Activated naive CD8-positive, alpha-beta T cell treated with anti-CD3 and anti-CD28 coated beads for 36 hours (primary cell): ENCODE measurements at regions not wholly inside any gene's neighbourhood (a gene's known extent, or its start where the extent isn't known, plus 50 kb on each side); places are given as distances from the start of the nearest gene placed in this dataset.
A peak's percentile ranks its signal among the peaks of the same experiment; 100 is the strongest.
"Not testable (repeated sequence)": the region's sequence is repeated elsewhere in the genome, so short reads cannot be mapped to it uniquely, and the experiment has no call there.

Source experiments
- DNase-seq: peaks from one replicate; pipeline ENCODE4 v3.0.0; 2021
- H3K27ac Mint-ChIP-seq: one replicate; pipeline ENCODE4 v1.8.0; 2022; ENCODE audit warnings: mild to moderate bottlenecking, moderate library complexity, mixed read lengths
- H3K27me3 Mint-ChIP-seq: one replicate; pipeline ENCODE4 v1.8.0; 2022; ENCODE audit warnings: mild to moderate bottlenecking, mixed read lengths
- H3K36me3 Mint-ChIP-seq: one replicate; pipeline ENCODE4 v1.8.0; 2021; ENCODE audit warnings: mild to moderate bottlenecking, mixed read lengths
- H3K4me1 Mint-ChIP-seq: one replicate; pipeline ENCODE4 v1.8.0; 2021; ENCODE audit warnings: mixed read lengths
- H3K4me3 Mint-ChIP-seq: one replicate; pipeline ENCODE4 v1.8.0; 2022; ENCODE audit warnings: mild to moderate bottlenecking, moderate library complexity, mixed read lengths
- H3K9me3 Mint-ChIP-seq: one replicate; pipeline ENCODE4 v1.8.0; 2022; ENCODE audit warnings: mixed read lengths

- Mint-ChIP-seq H3K9me3 (no peaks in the 10 kb centered on the region), H3K4me3 (no peak overlapping the region), H3K36me3 (no peaks in the 10 kb centered on the region), H3K4me1 (peaks cover 7% of the 10 kb centered on the region), H3K27ac (no peak overlapping the region), H3K27me3 (peaks cover 19% of the 10 kb centered on the region)
- no peak for DNase-seq
Measured at GRCh38 chr3:139110072-139110830, 65.6 kb upstream of the PRR23C start.

DNA sequence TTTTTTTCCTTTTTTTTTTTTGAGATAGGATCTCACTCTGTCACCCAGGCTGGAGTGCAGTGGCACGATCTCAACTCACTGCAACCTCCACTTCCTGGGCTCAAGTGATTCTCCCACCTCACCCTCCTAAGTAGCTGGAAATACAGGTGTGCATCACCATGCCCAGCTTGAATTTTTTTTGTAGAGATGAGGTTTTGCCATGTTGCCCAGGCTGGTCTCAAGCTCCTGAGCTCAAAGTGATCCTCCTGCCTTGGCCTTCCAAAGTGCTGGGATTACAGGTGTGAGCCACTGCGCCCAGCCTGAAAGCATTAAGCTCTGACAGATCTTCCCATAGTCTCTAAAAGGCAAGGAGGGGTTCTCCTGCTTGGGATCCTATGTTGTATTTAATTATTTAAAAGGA is 66.2 kb upstream of the PRR23C start:
- not testable (repeated sequence) for H3K4me3 Mint-ChIP-seq, DNase-seq, H3K36me3 Mint-ChIP-seq, H3K4me1 Mint-ChIP-seq, H3K9me3 Mint-ChIP-seq, H3K27ac Mint-ChIP-seq
- H3K27me3 Mint-ChIP-seq = peaks cover 19% of the 10 kb centered on the region

GRCh38 chr3:139111392-139112229 is 66.9 kb upstream of the PRR23C start:
- peaks cover 19% of the 10 kb centered on the region for H3K27me3 Mint-ChIP-seq
- no peak overlapping the region for H3K4me3 Mint-ChIP-seq
- no peak overlapping the region for H3K27ac Mint-ChIP-seq

GRCh38 chr3:139112230-139112558 is 67.5 kb upstream of the PRR23C start:
- Mint-ChIP-seq H3K9me3 (no peaks in the 10 kb centered on the region), H3K36me3 (no peaks in the 10 kb centered on the region), H3K27me3 (peaks cover 19% of the 10 kb centered on the region), H3K4me3 (no peak overlapping the region), H3K4me1 (peaks cover 7% of the 10 kb centered on the region), H3K27ac (no peak overlapping the region)
- no peak for DNase-seq

More at GRCh38 chr3:139111392-139112229, 66.9 kb upstream of the PRR23C start:
- H3K36me3 Mint-ChIP-seq = no peaks in the 10 kb centered on the region
- DNase-seq = peak; percentile 60
- peaks cover 7% of the 10 kb centered on the region for H3K4me1 Mint-ChIP-seq
- no peaks in the 10 kb centered on the region for H3K9me3 Mint-ChIP-seq

- Mint-ChIP-seq H3K4me3 (no peak overlapping the region), H3K27me3 (peaks cover 19% of the 10 kb centered on the region), H3K36me3 (no peaks in the 10 kb centered on the region), H3K9me3 (no peaks in the 10 kb centered on the region), H3K27ac (no peak overlapping the region), H3K4me1 (peaks cover 7% of the 10 kb centered on the region)
- DNase-seq = no peak
Measured at GRCh38 chr3:139113231-139113992, 68.7 kb upstream of the PRR23C start.

- peaks cover 19% of the 10 kb centered on the region for H3K27me3 Mint-ChIP-seq
- H3K9me3 Mint-ChIP-seq = no peaks in the 10 kb centered on the region
- H3K36me3 Mint-ChIP-seq = no peaks in the 10 kb centered on the region
- no peak overlapping the region for H3K27ac Mint-ChIP-seq
- DNase-seq = no peak
- H3K4me1 Mint-ChIP-seq = peaks cover 7% of the 10 kb centered on the region
- H3K4me3 Mint-ChIP-seq = no peak overlapping the region
Measured at GRCh38 chr3:139113993-139114375, 69.3 kb upstream of the PRR23C start.

DNA sequence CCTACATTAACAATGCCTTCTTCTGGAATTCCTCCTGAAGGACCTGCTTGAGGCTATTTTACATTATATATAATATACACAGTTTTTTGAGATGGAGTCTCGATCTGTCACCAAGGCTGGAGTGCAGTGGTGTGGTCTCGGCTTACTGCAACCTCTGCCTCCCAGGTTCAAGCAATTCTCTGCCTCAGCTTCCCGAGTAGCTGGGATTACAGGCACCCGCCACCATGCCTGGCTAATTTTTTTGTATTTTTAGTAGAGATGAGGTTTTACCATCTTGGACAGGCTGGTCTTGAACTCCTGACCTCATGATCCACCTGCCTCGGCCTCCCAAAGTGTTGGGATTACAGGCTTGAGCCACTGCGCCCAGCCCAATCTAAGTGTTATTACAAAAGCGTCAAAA is 71.9 kb upstream of the PRR23C start:
- H3K36me3 Mint-ChIP-seq, H3K4me1 Mint-ChIP-seq, H3K27ac Mint-ChIP-seq, H3K4me3 Mint-ChIP-seq, DNase-seq, H3K9me3 Mint-ChIP-seq: not testable (repeated sequence)
- H3K27me3 Mint-ChIP-seq = peaks cover 11% of the 10 kb centered on the region

GRCh38 chr3:139117136-139117675 is 72.5 kb upstream of the PRR23C start:
- H3K4me1 Mint-ChIP-seq = no peaks in the 10 kb centered on the region
- no peaks in the 10 kb centered on the region for H3K9me3 Mint-ChIP-seq
- no peak overlapping the region for H3K4me3 Mint-ChIP-seq
- no peak overlapping the region for H3K27ac Mint-ChIP-seq
- H3K36me3 Mint-ChIP-seq = no peaks in the 10 kb centered on the region
- H3K27me3 Mint-ChIP-seq = peaks cover 5% of the 10 kb centered on the region
- no peak for DNase-seq

GRCh38 chr3:139117883-139118760 is 73.4 kb upstream of the PRR23C start:
- no peaks in the 10 kb centered on the region for H3K4me1 Mint-ChIP-seq
- no peak for DNase-seq
- H3K9me3 Mint-ChIP-seq = no peaks in the 10 kb centered on the region
- H3K27ac Mint-ChIP-seq = no peak overlapping the region
- no peaks in the 10 kb centered on the region for H3K36me3 Mint-ChIP-seq
- H3K27me3 Mint-ChIP-seq = no peaks in the 10 kb centered on the region
- H3K4me3 Mint-ChIP-seq = no peak overlapping the region

GRCh38 chr3:139118835-139119234 is 74.1 kb upstream of the PRR23C start:
- H3K4me1 Mint-ChIP-seq = no peaks in the 10 kb centered on the region
- DNase-seq = no peak
- H3K4me3 Mint-ChIP-seq = no peak overlapping the region
- H3K27ac Mint-ChIP-seq = no peak overlapping the region
- no peaks in the 10 kb centered on the region for H3K9me3 Mint-ChIP-seq
- no peaks in the 10 kb centered on the region for H3K27me3 Mint-ChIP-seq
- no peaks in the 10 kb centered on the region for H3K36me3 Mint-ChIP-seq

DNA sequence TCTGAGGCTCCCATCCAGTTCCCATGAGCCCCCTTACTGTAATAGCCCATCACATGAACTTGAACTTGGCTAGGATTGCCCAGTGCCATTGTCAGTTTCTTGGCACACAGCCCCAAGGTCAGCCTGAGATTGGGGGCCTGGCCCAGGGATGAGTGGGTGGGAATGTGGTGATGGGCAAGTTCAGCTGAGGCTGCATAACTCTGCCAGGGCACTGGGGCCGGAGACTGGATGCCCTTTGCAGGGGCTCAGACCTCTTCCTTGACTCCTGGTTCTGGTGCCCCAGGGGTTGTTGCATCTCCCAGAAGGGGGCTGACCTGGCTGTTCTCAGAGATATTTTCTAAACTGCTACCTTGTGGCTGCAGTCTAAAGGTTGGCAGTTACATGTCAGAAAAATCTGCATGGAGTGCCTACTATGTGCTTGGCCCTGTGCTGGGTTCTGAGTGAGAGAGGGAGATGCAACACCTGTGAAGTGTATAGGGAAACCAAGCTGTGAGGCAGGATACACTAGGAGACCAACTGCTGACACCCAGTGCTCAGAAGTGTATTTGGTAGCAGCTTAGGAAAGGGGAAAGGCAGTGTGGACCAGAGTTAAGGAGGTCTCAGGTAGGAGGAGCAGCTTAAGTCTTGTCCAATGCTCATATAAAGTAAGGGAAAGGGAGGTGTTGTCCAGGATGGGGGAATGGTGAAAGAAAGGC is 74.8 kb upstream of the PRR23C start:
- no peaks in the 10 kb centered on the region for H3K9me3 Mint-ChIP-seq
- H3K27ac Mint-ChIP-seq = no peak overlapping the region
- H3K27me3 Mint-ChIP-seq = no peaks in the 10 kb centered on the region
- H3K36me3 Mint-ChIP-seq = no peaks in the 10 kb centered on the region
- no peak overlapping the region for H3K4me3 Mint-ChIP-seq
- DNase-seq = no peak
- no peaks in the 10 kb centered on the region for H3K4me1 Mint-ChIP-seq

DNA sequence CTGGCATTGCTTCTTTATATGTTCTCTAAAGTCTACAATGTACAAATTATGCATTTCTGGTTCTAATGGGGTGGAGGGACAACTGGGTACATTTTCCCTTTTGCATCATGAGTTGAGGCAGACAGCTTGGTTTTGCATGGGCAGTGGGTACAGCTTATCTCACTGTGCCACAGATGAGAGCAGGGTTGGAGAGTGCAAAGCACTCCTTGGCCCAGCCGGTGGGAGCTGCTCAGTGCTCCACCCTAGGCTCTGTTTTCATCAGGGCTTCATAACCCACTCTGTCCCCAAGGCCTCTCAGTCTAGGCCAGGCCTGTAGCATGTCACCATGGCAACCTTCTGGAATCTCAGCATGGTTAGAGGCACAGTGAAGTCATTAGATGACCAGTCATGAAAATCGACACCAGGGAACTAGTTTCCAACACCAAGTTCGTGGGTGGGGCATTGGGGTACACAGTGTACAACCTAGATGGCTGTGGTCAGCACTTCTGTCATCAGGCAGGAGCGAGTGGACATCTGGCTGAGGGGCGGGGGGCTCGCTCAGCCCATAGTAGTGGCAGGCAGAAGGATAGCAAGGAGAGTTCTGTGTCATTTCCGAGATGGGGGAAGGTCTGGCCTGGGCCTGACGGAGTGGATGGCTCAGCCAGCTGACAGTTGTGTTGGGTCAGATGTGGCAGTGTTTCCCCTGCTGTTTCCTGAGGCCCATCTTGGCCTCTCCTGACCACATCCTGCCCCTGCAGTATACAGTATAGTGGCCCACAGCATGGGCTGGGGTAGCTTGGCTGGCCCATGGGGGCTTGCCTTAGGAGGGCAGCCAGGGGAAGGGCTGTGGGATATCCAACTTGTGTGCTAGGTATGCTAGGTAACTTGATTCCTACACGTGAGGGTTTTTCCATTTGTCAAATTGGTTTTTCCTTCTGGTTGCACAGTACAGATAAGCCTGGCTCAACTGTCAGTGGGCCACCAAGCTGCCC is 75.7 kb upstream of the PRR23C start:
- Mint-ChIP-seq H3K27ac (no peak overlapping the region), H3K36me3 (no peaks in the 10 kb centered on the region), H3K4me1 (no peaks in the 10 kb centered on the region), H3K27me3 (no peaks in the 10 kb centered on the region), H3K4me3 (no peak overlapping the region), H3K9me3 (no peaks in the 10 kb centered on the region)
- DNase-seq = no peak
